ENCODE measurements at regions not wholly inside any gene's neighbourhood (a gene's known extent, or its start where the extent isn't known, plus 50 kb on each side); places are given as distances from the start of the nearest gene placed in this dataset.

- SMC1A ChIA-PET (ENCODE audit: uncharacterized antibody, unreplicated experiment) = no interaction called here
- H3K4me3 ChIP-seq = no peak overlapping the region
- no peaks in the 10 kb centered on the region for H3K4me1 ChIP-seq (ENCODE audit: control insufficient read depth, insufficient read depth, low read length)
- no peak overlapping the region for H3K4me2 ChIP-seq (ENCODE audit: control insufficient read depth, insufficient read depth)
- no peaks in the 10 kb centered on the region for H3K36me3 ChIP-seq (ENCODE audit: control insufficient read depth in 2 of 2, insufficient read depth in 2 of 2, low read length in 1 of 2)
- ATAC-seq (no peak), FAIRE-seq (no peak), DNase-seq (ENCODE audit: low read depth, low spot score) (no peak)
- RAD21 ChIA-PET (ENCODE audit: unreplicated experiment) = no interaction called here
- no TSS peak for BruUV-seq (replicated peaks)
- H3K79me2 ChIP-seq (ENCODE audit: control insufficient read depth, insufficient read depth, low read length) = no peaks in the 10 kb centered on the region
- no peak overlapping the region for H3K27ac ChIP-seq (ENCODE audit: control insufficient read depth, insufficient read depth)
- POLR2A ChIA-PET = no interaction called here
- CTCF ChIA-PET = interaction anchor here (1.5 kb wide), 1 partner anchor 297 kb away, joined by 3 read pairs; no protein-coding TSS in a partner anchor
- TF ChIP-seq RUNX3 (IDR thresholded peaks at IDR 0.05; ENCODE audit: low read length) (no peak), SREBF1 (IDR thresholded peaks at IDR 0.05; ENCODE audit: low read length) (no peak), NRF1 (conservative IDR thresholded peaks at IDR 0.05; ENCODE audit: low read depth, low read length) (no peak), E2F8 (IDR thresholded peaks at IDR 0.05; ENCODE audit: low read depth, partially characterized antibody) (no peak), POLR2AphosphoS5 (IDR thresholded peaks at IDR 0.05; ENCODE audit: low read length) (no peak), POU2F2 (IDR thresholded peaks at IDR 0.05; ENCODE audit: borderline replicate concordance, low read depth, low read length) (no peak), MLLT1 (IDR thresholded peaks at IDR 0.05) (no peak), RAD51 (IDR thresholded peaks at IDR 0.05) (no peak), EED (IDR thresholded peaks at IDR 0.05; ENCODE audit: low read depth) (no peak), ETV6 (conservative IDR thresholded peaks at IDR 0.05 in 1 of 2, IDR thresholded peaks at IDR 0.05 in 1 of 2; ENCODE audit: borderline replicate concordance in 1 of 2, low read depth in 1 of 2) (no peak), BHLHE40 (IDR thresholded peaks at IDR 0.05; ENCODE audit: borderline replicate concordance in 1 of 2, low read depth in 2 of 2, low read length in 1 of 2) (no peak), CHD1 (IDR thresholded peaks at IDR 0.05; ENCODE audit: low read depth, low read length) (no peak), MTA2 (IDR thresholded peaks at IDR 0.05; ENCODE audit: low read depth) (no peak), STAT3 (IDR thresholded peaks at IDR 0.05; ENCODE audit: low read depth, low read length) (no peak)
- TF ChIP-seq, protein P1, sequence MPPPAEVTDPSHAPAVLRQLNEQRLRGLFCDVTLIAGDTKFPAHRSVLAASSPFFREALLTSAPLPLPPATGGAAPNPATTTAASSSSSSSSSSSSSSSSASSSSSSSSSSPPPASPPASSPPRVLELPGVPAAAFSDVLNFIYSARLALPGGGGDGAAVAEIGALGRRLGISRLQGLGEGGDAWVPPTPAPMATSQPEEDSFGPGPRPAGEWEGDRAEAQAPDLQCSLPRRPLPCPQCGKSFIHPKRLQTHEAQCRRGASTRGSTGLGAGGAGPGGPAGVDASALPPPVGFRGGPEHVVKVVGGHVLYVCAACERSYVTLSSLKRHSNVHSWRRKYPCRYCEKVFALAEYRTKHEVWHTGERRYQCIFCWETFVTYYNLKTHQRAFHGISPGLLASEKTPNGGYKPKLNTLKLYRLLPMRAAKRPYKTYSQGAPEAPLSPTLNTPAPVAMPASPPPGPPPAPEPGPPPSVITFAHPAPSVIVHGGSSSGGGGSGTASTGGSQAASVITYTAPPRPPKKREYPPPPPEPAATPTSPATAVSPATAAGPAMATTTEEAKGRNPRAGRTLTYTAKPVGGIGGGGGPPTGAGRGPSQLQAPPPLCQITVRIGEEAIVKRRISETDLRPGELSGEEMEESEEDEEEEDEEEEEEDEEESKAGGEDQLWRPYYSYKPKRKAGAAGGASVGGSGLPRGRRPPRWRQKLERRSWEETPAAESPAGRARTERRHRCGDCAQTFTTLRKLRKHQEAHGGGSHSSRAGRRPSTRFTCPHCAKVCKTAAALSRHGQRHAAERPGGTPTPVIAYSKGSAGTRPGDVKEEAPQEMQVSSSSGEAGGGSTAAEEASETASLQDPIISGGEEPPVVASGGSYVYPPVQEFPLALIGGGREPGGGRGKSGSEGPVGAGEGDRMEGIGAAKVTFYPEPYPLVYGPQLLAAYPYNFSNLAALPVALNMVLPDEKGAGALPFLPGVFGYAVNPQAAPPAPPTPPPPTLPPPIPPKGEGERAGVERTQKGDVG (CRISPR knock-in tag; IDR thresholded peaks at IDR 0.05) = no peak
- no peak overlapping the region for H2AFZ ChIP-seq (ENCODE audit: control insufficient read depth, low read depth, low read length)
- no peaks in the 10 kb centered on the region for H3K27me3 ChIP-seq (replicated peaks in 1 of 2; ENCODE audit: control insufficient read depth in 2 of 2, insufficient read depth in 2 of 2, low read length in 1 of 2)
- no peaks in the 10 kb centered on the region for H3K9me3 ChIP-seq (replicated peaks; ENCODE audit: control insufficient read depth, insufficient read depth, low read length)
- intact Hi-C loops (cut with micrococcal nuclease; ENCODE audit: unreplicated experiment) (no loop called here), in situ Hi-C loops (cut with MboI) (no loop called here)
- H3K9ac ChIP-seq (ENCODE audit: control insufficient read depth, insufficient read depth, low read length) = no peak overlapping the region
- H4K20me1 ChIP-seq (ENCODE audit: control insufficient read depth, insufficient read depth) = no peaks in the 10 kb centered on the region
These were observed 442.1 kb downstream of the SUCLG1 start for GRCh38 chr2:84017010-84017409.
